Islet of Langerhans (tissue), 1 donor: ENCODE measurements at regions not wholly inside any gene's neighbourhood (a gene's known extent, or its start where the extent isn't known, plus 50 kb on each side); places are given as distances from the start of the nearest gene placed in this dataset.
A peak's percentile ranks its signal among the peaks of the same experiment; 100 is the strongest.

Source experiments
- FAIRE-seq: peaks from one replicate; lab custom pipeline; 2011; peaks lifted over from hg19 to GRCh38; lab: Jason Lieb, UNC

GRCh38 chr13:69571606-69572323, 535.9 kb upstream of the ATXN8OS start:
- no peak for FAIRE-seq

GRCh38 chr13:69567514-69567913, 540.1 kb upstream of the ATXN8OS start:
- FAIRE-seq = no peak

GRCh38 chr13:69566104-69566716, 541.4 kb upstream of the ATXN8OS start:
- FAIRE-seq = no peak

GRCh38 chr13:69565334-69565733, 542.3 kb upstream of the ATXN8OS start:
- FAIRE-seq = no peak

- no peak for FAIRE-seq
Measured at GRCh38 chr13:69556540-69557196, 551.0 kb upstream of the ATXN8OS start.

- FAIRE-seq = no peak
Measured at GRCh38 chr13:69553976-69554375, 553.6 kb upstream of the ATXN8OS start.

GRCh38 chr13:69551193-69551592, 556.4 kb upstream of the ATXN8OS start:
- no peak for FAIRE-seq

- no peak for FAIRE-seq
Measured at GRCh38 chr13:69547780-69548179, 559.8 kb upstream of the ATXN8OS start.

- FAIRE-seq = no peak
Measured at GRCh38 chr13:69545551-69545950, 562.1 kb upstream of the ATXN8OS start.

GRCh38 chr13:69524459-69525150, 583.0 kb upstream of the ATXN8OS start:
- peak; percentile 86 for FAIRE-seq

- no peak for FAIRE-seq
Measured at GRCh38 chr13:69496981-69497380, 610.6 kb upstream of the ATXN8OS start.

- no peak for FAIRE-seq
Measured at GRCh38 chr13:69495096-69495495, 612.5 kb upstream of the ATXN8OS start.

GRCh38 chr13:69487576-69487975, 620.0 kb upstream of the ATXN8OS start:
- no peak for FAIRE-seq

- no peak for FAIRE-seq
Measured at GRCh38 chr13:69485991-69486592, 621.5 kb upstream of the ATXN8OS start.

- no peak for FAIRE-seq
Measured at GRCh38 chr13:69477451-69477850, 630.2 kb upstream of the ATXN8OS start.

GRCh38 chr13:69474011-69474685, 633.5 kb upstream of the ATXN8OS start:
- FAIRE-seq = no peak

- FAIRE-seq = no peak
Measured at GRCh38 chr13:69468624-69469023, 639.0 kb upstream of the ATXN8OS start.

- FAIRE-seq = no peak
Measured at GRCh38 chr13:69461397-69461796, 646.2 kb upstream of the ATXN8OS start.

- FAIRE-seq = no peak
Measured at GRCh38 chr13:69459346-69459745, 648.3 kb upstream of the ATXN8OS start.

GRCh38 chr13:69458013-69458412, 649.6 kb upstream of the ATXN8OS start:
- FAIRE-seq = no peak

- FAIRE-seq = no peak
Measured at GRCh38 chr13:69450245-69450644, 657.4 kb upstream of the ATXN8OS start.

GRCh38 chr13:69425235-69425634, 682.4 kb upstream of the ATXN8OS start:
- FAIRE-seq = no peak
